ENCODE measurements at regions not wholly inside any gene's neighbourhood (a gene's known extent, or its start where the extent isn't known, plus 50 kb on each side); places are given as distances from the start of the nearest gene placed in this dataset.

- TF ChIP-seq CBX5 (IDR thresholded peaks at IDR 0.05; ENCODE audit: low read depth) (no peak), POLR2A (IDR thresholded peaks at IDR 0.05; ENCODE audit: low read depth, low read length) (no peak), EP300 (IDR thresholded peaks at IDR 0.05; ENCODE audit: borderline replicate concordance in 1 of 2, control insufficient read depth in 1 of 2, low read depth in 2 of 2, low read length in 2 of 2) (no peak), JUND (IDR thresholded peaks at IDR 0.05; ENCODE audit: low read depth, low read length) (no peak), BMI1 (IDR thresholded peaks at IDR 0.05; ENCODE audit: borderline replicate concordance) (no peak), EZH2 (IDR thresholded peaks at IDR 0.05; ENCODE audit: borderline replicate concordance, control insufficient read depth, low read depth, low read length) (no peak), SUPT20H (IDR thresholded peaks at IDR 0.05; ENCODE audit: borderline replicate concordance, control insufficient read depth, low read depth, low read length) (no peak), ETV6 (conservative IDR thresholded peaks at IDR 0.05 in 1 of 2, IDR thresholded peaks at IDR 0.05 in 1 of 2; ENCODE audit: borderline replicate concordance in 1 of 2, low read depth in 1 of 2) (no peak), CTCF (IDR thresholded peaks at IDR 0.05 in 2 of 3, conservative IDR thresholded peaks at IDR 0.05 in 1 of 3; ENCODE audit: control insufficient read depth in 2 of 3, extremely low read depth in 1 of 3, insufficient read depth in 1 of 3, low read depth in 3 of 3, low read length in 3 of 3) (no peak), CREM (IDR thresholded peaks at IDR 0.05; ENCODE audit: low read depth) (no peak), DPF2 (IDR thresholded peaks at IDR 0.05) (no peak)
Observed at GRCh38 chr6:169393753-169394152, 140.1 kb upstream of the THBS2 start.
